Activated CD4-positive, alpha-beta memory T cell treated with anti-CD3 and anti-CD28 coated beads for 36 hours (primary cell): ENCODE measurements at regions not wholly inside any gene's neighbourhood (a gene's known extent, or its start where the extent isn't known, plus 50 kb on each side); places are given as distances from the start of the nearest gene placed in this dataset.

Experiments used
- CTCF ChIA-PET: fragments of 350-600 bp; sonication (Branson Sonifier 250); formaldehyde crosslinking; loops from one replicate; lab custom pipeline; 2021; ENCODE audit warnings: antibody characterized with exemption, inconsistent platforms; lab: Charles Lee
- POLR2A ChIA-PET: fragments of 350-600 bp; sonication (Branson Sonifier 250); formaldehyde crosslinking; loops from one replicate; lab custom pipeline; 2021; ENCODE audit warnings: antibody characterized with exemption; lab: Charles Lee
- DNase-seq: peaks from one replicate; pipeline ENCODE4 v3.0.0-alpha.2; 2020
- H3K27ac Mint-ChIP-seq: one replicate; pipeline ENCODE4 v1.8.0; 2021; ENCODE audit warnings: mixed read lengths
- H3K27me3 Mint-ChIP-seq: one replicate; pipeline ENCODE4 v1.8.0; 2021; ENCODE audit warnings: mixed read lengths
- H3K36me3 Mint-ChIP-seq: one replicate; pipeline ENCODE4 v1.8.0; 2021; ENCODE audit warnings: mixed read lengths
- H3K4me1 Mint-ChIP-seq: one replicate; pipeline ENCODE4 v1.8.0; 2021; ENCODE audit warnings: low read depth, mixed read lengths
- H3K4me3 Mint-ChIP-seq: one replicate; pipeline ENCODE4 v1.8.0; 2021; ENCODE audit warnings: mild to moderate bottlenecking, mixed read lengths
- H3K9me3 Mint-ChIP-seq: one replicate; pipeline ENCODE4 v1.8.0; 2021; ENCODE audit warnings: mixed read lengths
- intact Hi-C: fragments of 100-400 bp; cut with micrococcal nuclease; formaldehyde crosslinking; loops from one replicate; pipeline ENCODE4 v1.15.1; 2023

DNA sequence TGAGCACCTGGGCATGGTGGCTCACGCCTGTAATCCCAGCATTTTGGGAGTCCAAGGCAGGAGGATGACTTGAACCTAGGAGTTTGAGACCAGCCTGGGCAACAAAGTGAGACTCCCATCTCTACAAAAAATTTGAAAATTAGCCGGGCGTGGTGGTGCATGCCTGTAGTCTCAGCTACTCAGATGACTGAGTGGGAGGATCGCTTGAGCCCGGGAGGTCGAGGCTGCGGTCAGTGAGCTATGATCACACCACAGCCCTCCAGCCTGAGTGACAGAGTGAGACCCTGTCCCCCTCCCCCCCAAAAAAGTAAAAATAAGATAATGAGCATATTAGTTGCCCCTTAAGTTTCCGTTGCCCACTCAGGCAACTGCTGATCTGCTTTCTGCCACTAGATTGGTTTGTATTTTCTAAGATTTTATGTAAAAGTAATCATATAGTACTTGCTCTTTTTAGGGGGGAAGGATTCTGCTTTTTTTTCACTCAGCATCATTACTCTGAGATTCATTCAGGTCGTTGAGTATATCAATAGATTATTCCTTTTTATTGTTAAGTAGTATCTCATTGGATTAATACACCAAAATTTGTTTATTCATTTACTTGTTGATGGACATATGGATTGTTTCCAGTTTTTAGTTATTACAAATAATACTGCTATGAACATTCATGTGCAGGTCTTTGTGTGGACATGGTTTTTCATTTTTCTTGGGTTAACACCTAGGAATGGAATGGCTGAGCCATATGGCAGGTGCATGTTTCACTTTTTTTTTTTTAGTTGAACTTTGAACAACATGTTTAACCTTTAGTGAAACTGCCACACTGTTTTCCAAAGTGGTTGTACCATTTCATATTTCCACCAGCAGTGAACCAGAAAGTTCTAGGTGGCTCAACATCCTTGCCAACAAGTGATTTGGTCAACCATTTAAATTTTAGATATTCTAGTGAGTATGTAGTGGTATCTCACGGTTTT lies 75.0 kb upstream of the SPRED2 start:
- CTCF ChIA-PET: no interaction called here
- Mint-ChIP-seq H3K27ac (no peak overlapping the region), H3K27me3 (peaks cover 6% of the 10 kb centered on the region), H3K9me3 (no peaks in the 10 kb centered on the region), H3K36me3 (no peaks in the 10 kb centered on the region), H3K4me1 (no peaks in the 10 kb centered on the region), H3K4me3 (no peak overlapping the region)
- POLR2A ChIA-PET: no interaction called here
- intact Hi-C loops: no loop called here
- DNase-seq: no peak

DNA sequence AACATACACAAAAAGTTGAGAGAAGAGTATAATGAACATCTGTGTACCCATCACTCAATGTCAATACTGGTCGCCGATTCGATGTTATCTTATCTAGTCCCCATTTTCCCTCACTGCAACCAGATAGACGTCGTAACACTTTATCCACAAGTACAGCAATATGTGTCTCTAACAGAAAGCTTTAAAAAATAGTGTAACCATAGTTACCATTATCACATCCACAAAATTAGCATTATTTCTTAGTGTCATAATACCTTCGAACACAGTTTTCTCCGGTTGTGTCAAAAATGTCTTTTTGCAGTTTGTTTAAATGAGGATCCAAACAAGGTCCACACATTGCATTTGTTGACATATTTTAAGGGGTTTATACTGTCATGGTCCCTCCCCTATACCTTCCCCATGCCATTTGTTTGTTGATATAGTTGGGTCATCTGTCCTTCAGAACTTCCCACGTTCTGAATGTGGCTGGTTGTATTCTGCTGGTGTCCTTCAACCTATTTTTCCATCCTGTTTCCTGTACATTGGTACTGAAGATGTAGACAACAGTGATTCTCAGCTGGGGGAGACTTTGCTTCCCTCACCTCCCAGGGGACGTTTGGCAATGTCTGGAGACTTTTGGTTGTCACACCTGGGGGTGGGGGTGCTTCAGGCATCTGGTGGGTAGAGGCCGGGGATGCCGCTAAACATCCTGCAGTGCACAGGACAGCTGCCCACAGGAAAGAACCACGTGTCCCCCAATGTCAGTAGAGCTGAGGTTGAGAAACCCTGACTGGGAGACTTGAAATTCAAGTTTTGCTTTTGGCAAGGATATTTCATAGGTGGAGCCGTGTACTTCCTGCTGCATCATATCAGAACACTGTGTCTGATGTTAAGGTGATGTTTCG lies 72.7 kb upstream of the SPRED2 start:
- Mint-ChIP-seq H3K27me3 (peaks cover 3% of the 10 kb centered on the region), H3K4me3 (no peak overlapping the region), H3K9me3 (no peaks in the 10 kb centered on the region), H3K36me3 (no peaks in the 10 kb centered on the region), H3K27ac (no peak overlapping the region), H3K4me1 (no peaks in the 10 kb centered on the region)
- no peak for DNase-seq
- intact Hi-C loops: no loop called here
- CTCF ChIA-PET: interaction anchor here (1.1 kb wide), 2 partner anchors 19 to 240 kb away, joined by 3 read pairs; no protein-coding TSS in a partner anchor
- POLR2A ChIA-PET: no interaction called here

DNA sequence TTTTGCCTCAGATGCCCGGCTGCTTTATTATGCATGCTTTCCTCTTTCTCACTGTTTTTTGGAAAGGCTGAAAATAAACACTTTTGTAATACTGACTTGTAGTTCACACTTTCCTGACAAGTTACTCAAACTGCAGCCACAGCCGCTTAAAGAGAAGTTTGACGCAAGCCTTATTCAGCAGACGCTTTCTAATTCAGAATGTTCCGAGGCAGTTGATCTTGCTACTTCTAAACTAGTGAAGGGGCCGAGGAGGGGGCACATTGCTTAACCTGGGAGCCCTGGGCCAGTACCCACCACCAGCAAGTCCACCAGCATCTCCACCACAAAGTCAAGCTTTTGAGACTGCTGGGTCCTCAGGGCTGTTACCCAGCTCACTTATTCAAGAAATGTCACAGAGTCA lies 71.8 kb upstream of the SPRED2 start:
- Mint-ChIP-seq H3K4me3 (no peak overlapping the region), H3K4me1 (no peaks in the 10 kb centered on the region), H3K27ac (no peak overlapping the region), H3K9me3 (no peaks in the 10 kb centered on the region), H3K27me3 (peaks cover 3% of the 10 kb centered on the region), H3K36me3 (no peaks in the 10 kb centered on the region)
- intact Hi-C loops: no loop called here
- CTCF ChIA-PET: interaction anchor here (1.1 kb wide), 2 partner anchors 20 to 239 kb away, joined by 3 read pairs; no protein-coding TSS in a partner anchor
- DNase-seq: no peak
- POLR2A ChIA-PET: no interaction called here

DNA sequence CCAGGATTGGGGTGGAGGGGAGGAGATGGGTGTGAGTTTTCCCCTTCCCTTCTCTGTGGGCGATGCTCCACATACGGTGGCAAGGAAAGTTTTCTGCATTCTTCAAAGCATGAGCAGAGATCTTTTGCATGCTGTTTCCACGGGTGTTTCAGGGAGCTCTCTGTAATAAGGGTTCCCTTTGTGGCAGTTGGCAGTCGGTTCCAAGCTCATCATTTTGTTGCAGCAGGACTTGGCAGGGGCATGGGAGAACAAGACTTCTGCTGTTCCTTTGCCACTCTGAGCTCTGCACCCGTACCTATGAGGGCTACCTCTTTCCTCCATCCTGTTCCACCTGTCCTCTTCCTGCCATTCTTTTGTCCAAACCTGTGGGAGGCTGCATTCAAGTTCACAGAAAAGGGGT lies 71.3 kb upstream of the SPRED2 start:
- H3K36me3 Mint-ChIP-seq: no peaks in the 10 kb centered on the region

DNA sequence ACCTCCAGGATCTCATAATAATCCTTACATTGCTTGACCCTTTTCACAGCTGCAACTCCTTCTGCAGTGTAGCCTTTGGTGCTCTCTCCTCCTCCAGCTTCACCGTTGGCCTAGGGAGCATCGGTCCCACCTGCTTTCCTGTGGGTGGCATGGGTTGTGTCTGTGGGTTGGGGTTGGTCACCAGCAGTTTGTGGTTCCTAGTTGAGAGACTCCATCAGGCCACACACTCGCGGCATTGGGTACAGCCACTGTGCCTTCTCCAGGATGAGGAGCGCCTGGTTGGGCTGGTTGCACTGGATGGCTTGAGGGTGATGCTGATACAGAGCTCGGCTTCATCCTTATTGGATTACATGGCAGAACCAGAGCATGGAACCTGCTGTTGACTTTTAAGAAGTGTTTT lies 69.4 kb upstream of the SPRED2 start:
- H3K4me1 Mint-ChIP-seq: no peaks in the 10 kb centered on the region
- ChIA-PET POLR2A (no interaction called here), CTCF (no interaction called here)
- no peak for DNase-seq
- intact Hi-C loops: no loop called here
- no peak overlapping the region for H3K4me3 Mint-ChIP-seq
- H3K36me3 Mint-ChIP-seq: no peaks in the 10 kb centered on the region
- H3K9me3 Mint-ChIP-seq: no peaks in the 10 kb centered on the region
- no peak overlapping the region for H3K27ac Mint-ChIP-seq
- peaks cover 5% of the 10 kb centered on the region for H3K27me3 Mint-ChIP-seq

More for the DNA sequence above, 71.3 kb upstream of the SPRED2 start:
- no peak for DNase-seq
- intact Hi-C loops: no loop called here
- Mint-ChIP-seq H3K4me3 (no peak overlapping the region), H3K9me3 (no peaks in the 10 kb centered on the region), H3K27ac (no peak overlapping the region), H3K4me1 (no peaks in the 10 kb centered on the region), H3K27me3 (peaks cover 4% of the 10 kb centered on the region)
- CTCF ChIA-PET: interaction anchor here (1.1 kb wide), 1 partner anchor 20 kb away, joined by 3 read pairs; no protein-coding TSS in a partner anchor
- POLR2A ChIA-PET: no interaction called here

DNA sequence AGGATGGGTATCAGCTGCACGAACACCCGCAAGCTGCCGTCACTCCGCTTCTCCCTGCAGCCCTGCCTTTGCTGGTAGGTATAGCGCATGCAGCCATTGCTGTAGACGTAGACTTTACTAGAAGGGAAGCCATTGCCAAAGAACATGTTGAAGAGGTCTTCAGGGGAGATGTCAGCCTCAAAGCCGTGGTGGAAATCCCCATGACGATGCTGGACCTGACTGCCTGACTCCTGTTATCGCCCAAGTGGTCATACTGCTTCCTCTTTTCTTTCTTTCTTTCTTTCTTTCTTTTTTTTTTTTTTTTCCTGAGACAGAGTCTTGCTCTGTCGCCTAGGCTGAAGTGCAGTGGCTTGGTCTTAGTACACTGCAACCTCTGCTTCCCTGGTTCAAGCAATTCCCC lies 68.7 kb upstream of the SPRED2 start:
- H3K4me1 Mint-ChIP-seq: no peaks in the 10 kb centered on the region
- intact Hi-C loops: no loop called here
- no peak for DNase-seq
- no peaks in the 10 kb centered on the region for H3K36me3 Mint-ChIP-seq
- H3K27ac Mint-ChIP-seq: no peak overlapping the region
- H3K27me3 Mint-ChIP-seq: peaks cover 5% of the 10 kb centered on the region
- POLR2A ChIA-PET: no interaction called here
- H3K4me3 Mint-ChIP-seq: no peak overlapping the region
- no peaks in the 10 kb centered on the region for H3K9me3 Mint-ChIP-seq
- CTCF ChIA-PET: no interaction called here

DNA sequence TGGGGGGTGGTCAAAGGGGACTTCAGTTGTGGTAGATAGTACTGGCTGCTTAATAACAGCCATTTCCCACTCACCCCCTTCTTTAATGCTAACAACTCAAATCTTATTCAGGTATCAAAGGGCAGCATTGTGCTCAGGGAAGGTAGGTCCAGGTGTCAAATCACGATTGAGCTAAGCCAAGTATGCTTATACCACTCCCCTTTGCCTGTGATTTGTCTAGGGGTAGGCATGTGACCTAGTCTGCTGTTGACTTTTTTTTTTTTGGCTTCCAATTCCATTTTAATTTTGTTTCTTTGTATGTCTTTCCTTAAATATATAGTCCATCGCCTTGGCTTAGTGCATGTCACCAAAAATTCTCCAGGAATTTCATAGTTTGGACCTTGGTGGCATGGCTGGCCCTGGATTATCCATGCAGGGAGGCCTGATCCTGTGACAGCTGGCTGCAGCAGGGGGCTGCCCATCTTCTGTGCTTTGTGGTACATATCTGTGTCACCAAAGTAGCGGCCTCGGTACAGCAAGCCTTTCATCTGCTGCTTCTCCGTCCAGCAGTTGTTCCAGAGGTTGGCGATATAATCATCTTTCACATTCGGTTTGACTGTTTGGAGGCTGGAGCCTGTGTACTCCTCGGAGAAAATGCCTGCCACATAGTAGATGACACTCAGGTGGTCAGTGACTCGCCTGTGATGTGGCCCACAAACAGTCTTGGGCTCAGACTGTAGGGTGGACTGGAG lies 68.1 kb upstream of the SPRED2 start:
- POLR2A ChIA-PET: no interaction called here
- no peaks in the 10 kb centered on the region for H3K9me3 Mint-ChIP-seq
- H3K4me1 Mint-ChIP-seq: no peaks in the 10 kb centered on the region
- DNase-seq: no peak
- H3K27me3 Mint-ChIP-seq: peaks cover 5% of the 10 kb centered on the region
- H3K27ac Mint-ChIP-seq: no peak overlapping the region
- CTCF ChIA-PET: no interaction called here
- no peak overlapping the region for H3K4me3 Mint-ChIP-seq
- no peaks in the 10 kb centered on the region for H3K36me3 Mint-ChIP-seq
- intact Hi-C loops: no loop called here

DNA sequence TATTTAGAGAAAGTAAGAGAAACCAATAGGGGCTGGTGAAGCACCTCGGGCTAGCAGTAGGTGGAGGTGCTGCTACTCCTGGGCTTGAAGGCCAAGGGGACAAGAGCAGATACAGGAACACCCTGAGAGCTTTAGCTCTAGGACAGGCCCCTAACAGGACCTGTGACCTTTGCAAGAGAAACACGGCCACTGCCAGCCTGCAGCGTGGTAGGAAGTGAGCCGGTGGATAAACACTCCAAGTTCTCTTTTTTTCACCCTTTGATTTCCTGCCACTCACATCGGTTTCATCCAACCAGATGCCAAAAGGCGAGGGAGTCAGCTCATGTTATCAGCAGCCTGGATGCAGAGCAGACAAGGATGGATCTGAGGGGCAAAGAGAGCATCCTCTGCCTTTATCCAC lies 66.8 kb upstream of the SPRED2 start:
- intact Hi-C loops: no loop called here
- ChIA-PET POLR2A (no interaction called here), CTCF (no interaction called here)
- Mint-ChIP-seq H3K9me3 (no peaks in the 10 kb centered on the region), H3K36me3 (no peaks in the 10 kb centered on the region), H3K4me1 (no peaks in the 10 kb centered on the region), H3K4me3 (no peak overlapping the region), H3K27me3 (peaks cover 7% of the 10 kb centered on the region), H3K27ac (no peak overlapping the region)
- no peak for DNase-seq

DNA sequence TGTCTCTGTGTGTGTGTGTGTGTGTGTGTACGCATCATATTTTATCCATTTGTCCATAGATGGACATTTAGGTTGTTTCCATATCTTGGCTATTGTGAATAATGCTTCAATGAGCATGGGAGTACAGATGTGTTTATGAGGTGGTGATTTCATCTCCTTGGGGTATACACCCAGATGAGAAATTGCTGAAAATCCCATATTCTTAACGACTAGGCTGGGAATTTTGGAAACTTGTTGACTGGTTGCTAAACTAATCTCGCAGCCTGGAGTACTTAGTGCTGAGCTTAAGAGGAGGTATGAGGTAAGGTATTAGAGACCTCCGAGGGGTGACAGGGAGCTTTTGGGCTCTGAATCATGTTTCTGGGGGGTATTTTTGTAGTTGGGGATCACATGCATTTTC lies 66.0 kb upstream of the SPRED2 start:
- peaks cover 7% of the 10 kb centered on the region for H3K27me3 Mint-ChIP-seq
- DNase-seq: no peak
- no peak overlapping the region for H3K4me3 Mint-ChIP-seq
- H3K36me3 Mint-ChIP-seq: no peaks in the 10 kb centered on the region
- H3K9me3 Mint-ChIP-seq: no peaks in the 10 kb centered on the region
- intact Hi-C loops: no loop called here
- ChIA-PET CTCF (no interaction called here), POLR2A (no interaction called here)
- no peaks in the 10 kb centered on the region for H3K4me1 Mint-ChIP-seq
- no peak overlapping the region for H3K27ac Mint-ChIP-seq

DNA sequence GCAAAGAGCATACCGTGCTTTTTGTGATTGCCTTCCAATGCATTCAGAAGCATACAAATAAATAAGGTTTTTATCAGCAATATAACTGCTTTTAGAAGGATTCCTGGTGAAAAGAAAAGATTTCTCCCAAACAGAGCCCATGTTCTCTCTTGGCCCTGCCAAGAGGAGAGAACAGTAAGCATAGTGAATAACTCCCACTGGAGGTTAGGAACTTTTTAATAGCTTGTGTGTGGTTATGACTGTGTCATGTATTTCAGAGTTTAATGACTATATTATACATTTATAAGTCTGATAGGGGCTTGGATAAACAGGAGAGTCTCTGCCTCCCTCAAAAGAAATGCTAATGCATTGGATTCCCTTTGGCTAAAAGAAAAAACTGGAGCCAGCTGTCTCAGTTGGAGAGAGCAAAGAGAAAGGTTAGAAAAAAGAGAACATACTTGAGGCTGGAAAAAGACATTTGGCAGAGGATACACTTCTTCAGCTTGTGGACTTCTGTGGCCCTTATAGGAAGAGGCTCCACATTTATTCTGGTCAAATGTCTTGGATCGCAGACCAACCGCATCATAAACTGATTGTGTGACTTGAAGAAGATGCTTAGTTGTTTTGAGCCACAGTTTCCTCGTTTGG lies 63.0 kb upstream of the SPRED2 start:
- CTCF ChIA-PET: no interaction called here
- POLR2A ChIA-PET: no interaction called here
- H3K9me3 Mint-ChIP-seq: no peaks in the 10 kb centered on the region

DNA sequence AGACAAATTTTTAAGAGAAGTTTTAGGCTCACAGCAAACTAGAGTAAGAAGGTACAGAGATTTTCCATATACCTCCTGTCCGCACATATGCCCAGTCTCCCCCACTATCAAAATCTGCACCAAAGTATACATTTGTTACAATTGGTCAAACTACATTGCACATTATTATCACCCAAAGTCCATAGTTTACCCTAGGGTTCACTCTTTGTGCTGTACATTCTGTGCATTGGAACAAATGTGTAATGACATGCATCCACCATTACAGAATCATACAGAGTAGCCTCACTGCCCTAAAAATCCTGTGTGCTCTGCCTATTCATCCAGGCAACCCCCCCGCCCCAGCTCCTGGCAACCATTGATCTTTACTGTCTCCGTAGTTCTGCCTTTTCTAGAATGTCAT lies 61.7 kb upstream of the SPRED2 start:
- Mint-ChIP-seq H3K4me3 (no peak overlapping the region), H3K27me3 (peaks cover 8% of the 10 kb centered on the region), H3K27ac (no peak overlapping the region), H3K9me3 (peaks cover 6% of the 10 kb centered on the region), H3K36me3 (no peaks in the 10 kb centered on the region), H3K4me1 (no peaks in the 10 kb centered on the region)
- POLR2A ChIA-PET: no interaction called here
- DNase-seq: no peak
- CTCF ChIA-PET: no interaction called here
- intact Hi-C loops: no loop called here

More for the DNA sequence above, 63.0 kb upstream of the SPRED2 start:
- Mint-ChIP-seq H3K27me3 (peaks cover 7% of the 10 kb centered on the region), H3K4me1 (no peaks in the 10 kb centered on the region), H3K4me3 (no peak overlapping the region), H3K27ac (no peak overlapping the region), H3K36me3 (no peaks in the 10 kb centered on the region)
- no peak for DNase-seq
- intact Hi-C loops: no loop called here
